ENCODE measurements at regions not wholly inside any gene's neighbourhood (a gene's known extent, or its start where the extent isn't known, plus 50 kb on each side); places are given as distances from the start of the nearest gene placed in this dataset.

DNA sequence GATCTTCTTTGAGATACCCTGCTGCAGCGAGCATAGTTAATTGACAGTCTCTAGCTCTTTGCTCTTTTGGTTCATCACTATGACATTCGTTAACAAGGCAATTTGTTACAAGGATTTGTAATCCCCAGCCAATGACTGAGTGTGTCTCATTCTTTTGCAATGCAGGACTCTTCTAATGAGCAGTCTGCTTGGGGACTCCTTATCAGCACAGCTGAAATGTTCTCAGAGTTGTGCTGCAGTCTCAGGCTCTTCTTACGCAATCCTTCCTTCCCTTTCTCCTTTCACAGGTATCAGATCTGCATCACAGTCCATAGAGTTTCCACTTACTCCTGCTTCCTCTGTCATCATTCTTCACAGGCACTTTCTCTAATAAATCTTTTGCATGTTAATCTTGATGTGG, 161.2 kb upstream of the OGFRL1 start:
- no peak for DNase-seq (ENCODE audit: insufficient read length, low spot score, missing footprints)
- TF ChIP-seq, protein P1, sequence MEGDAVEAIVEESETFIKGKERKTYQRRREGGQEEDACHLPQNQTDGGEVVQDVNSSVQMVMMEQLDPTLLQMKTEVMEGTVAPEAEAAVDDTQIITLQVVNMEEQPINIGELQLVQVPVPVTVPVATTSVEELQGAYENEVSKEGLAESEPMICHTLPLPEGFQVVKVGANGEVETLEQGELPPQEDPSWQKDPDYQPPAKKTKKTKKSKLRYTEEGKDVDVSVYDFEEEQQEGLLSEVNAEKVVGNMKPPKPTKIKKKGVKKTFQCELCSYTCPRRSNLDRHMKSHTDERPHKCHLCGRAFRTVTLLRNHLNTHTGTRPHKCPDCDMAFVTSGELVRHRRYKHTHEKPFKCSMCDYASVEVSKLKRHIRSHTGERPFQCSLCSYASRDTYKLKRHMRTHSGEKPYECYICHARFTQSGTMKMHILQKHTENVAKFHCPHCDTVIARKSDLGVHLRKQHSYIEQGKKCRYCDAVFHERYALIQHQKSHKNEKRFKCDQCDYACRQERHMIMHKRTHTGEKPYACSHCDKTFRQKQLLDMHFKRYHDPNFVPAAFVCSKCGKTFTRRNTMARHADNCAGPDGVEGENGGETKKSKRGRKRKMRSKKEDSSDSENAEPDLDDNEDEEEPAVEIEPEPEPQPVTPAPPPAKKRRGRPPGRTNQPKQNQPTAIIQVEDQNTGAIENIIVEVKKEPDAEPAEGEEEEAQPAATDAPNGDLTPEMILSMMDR (IDR thresholded peaks at IDR 0.05; ENCODE audit: extremely low read depth, low read depth, low read length), result no peak
- H3K4me2 ChIP-seq (ENCODE audit: insufficient read depth, low read length), result no peak overlapping the region
- H3K9me3 ChIP-seq (ENCODE audit: low read depth, low read length), result peaks cover 1% of the 10 kb centered on the region
- no peak overlapping the region for H3K4me3 ChIP-seq (ENCODE audit: insufficient read depth, low read length)
- H2AFZ ChIP-seq (ENCODE audit: low read length), result no peak overlapping the region
- no peaks in the 10 kb centered on the region for H4K20me1 ChIP-seq (ENCODE audit: insufficient read depth, low read length)
- H3K4me1 ChIP-seq (ENCODE audit: insufficient read depth, low read length), result peaks cover 5% of the 10 kb centered on the region
- H3K27ac ChIP-seq (ENCODE audit: low read depth, low read length), result no peak overlapping the region
- no peaks in the 10 kb centered on the region for H3K36me3 ChIP-seq (ENCODE audit: insufficient read depth, low read length)
- no peaks in the 10 kb centered on the region for H3K27me3 ChIP-seq (ENCODE audit: insufficient read depth, low read length)
- H3K79me2 ChIP-seq (ENCODE audit: insufficient read depth, low read length), result no peaks in the 10 kb centered on the region

DNA sequence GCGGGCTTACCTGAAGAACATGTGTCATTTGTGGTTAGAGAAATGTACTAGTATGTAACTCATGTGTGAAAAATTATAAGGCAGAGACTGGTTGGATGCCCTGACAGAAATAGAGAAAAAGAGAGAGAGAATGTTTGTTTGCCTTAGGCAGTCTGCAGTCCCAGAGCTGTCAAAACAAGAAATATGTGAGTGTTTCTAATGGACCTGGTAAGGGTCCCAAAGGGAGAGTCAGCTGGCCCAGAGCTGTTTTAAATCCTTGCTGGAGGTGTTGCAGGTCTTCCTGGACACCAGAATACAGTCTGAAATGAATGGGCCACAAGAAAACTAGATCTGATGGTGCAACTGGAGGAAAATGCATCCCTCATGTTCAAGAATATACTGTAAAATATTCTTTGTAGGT, 158.3 kb upstream of the OGFRL1 start:
- Histone ChIP-seq H4K20me1 (ENCODE audit: insufficient read depth, low read length) (no peaks in the 10 kb centered on the region), H3K4me2 (ENCODE audit: insufficient read depth, low read length) (no peak overlapping the region), H3K36me3 (ENCODE audit: insufficient read depth, low read length) (no peaks in the 10 kb centered on the region), H2AFZ (ENCODE audit: low read length) (no peak overlapping the region), H3K27ac (ENCODE audit: low read depth, low read length) (no peak overlapping the region), H3K27me3 (ENCODE audit: insufficient read depth, low read length) (no peaks in the 10 kb centered on the region), H3K4me3 (ENCODE audit: insufficient read depth, low read length) (no peak overlapping the region), H3K9me3 (ENCODE audit: low read depth, low read length) (peaks cover 1% of the 10 kb centered on the region), H3K4me1 (ENCODE audit: insufficient read depth, low read length) (no peaks in the 10 kb centered on the region), H3K79me2 (ENCODE audit: insufficient read depth, low read length) (no peaks in the 10 kb centered on the region)
- DNase-seq (ENCODE audit: insufficient read length, low spot score, missing footprints), result no peak
- TF ChIP-seq, protein P1 (IDR thresholded peaks at IDR 0.05; ENCODE audit: extremely low read depth, low read depth, low read length), result no peak

DNA sequence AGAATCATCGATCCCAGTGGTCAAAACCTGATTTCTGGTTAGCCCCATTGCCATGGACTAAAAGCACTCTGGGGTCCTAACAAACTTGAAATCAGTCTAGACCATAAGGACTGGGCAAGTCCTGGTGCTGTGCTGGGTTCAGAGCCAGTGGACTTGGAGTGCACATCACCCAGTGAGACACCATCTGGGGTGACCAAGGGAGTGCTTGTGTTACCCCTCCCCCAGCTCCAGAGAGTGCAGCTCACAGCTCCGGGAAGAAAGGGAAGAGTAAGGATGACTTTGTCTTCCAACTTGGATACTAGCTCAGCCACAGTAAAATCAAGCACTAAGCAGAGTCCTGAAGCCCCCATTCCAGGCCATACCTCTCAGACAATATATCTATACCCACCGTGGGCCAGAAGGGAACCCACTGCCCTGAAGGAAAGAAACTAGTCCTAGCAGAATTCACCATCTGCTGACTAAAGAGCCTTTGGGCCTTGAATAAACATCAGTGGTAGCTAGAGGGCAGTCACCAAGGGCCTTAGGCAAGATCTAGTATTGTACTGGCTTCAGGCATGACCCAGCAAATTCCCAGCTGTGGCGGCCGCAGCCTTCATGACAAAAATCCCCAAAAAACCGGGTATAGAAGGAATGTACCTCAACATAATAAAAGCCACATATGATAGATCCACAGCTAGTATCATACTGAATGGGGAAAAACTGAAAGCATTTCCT, 153.5 kb upstream of the OGFRL1 start:
- Histone ChIP-seq H3K9me3 (ENCODE audit: low read depth, low read length) (no peaks in the 10 kb centered on the region), H3K27me3 (ENCODE audit: insufficient read depth, low read length) (no peaks in the 10 kb centered on the region), H3K4me3 (ENCODE audit: insufficient read depth, low read length) (no peak overlapping the region), H3K4me1 (ENCODE audit: insufficient read depth, low read length) (no peaks in the 10 kb centered on the region), H3K27ac (ENCODE audit: low read depth, low read length) (no peak overlapping the region), H2AFZ (ENCODE audit: low read length) (no peak overlapping the region), H3K4me2 (ENCODE audit: insufficient read depth, low read length) (no peak overlapping the region), H3K79me2 (ENCODE audit: insufficient read depth, low read length) (no peaks in the 10 kb centered on the region), H3K36me3 (ENCODE audit: insufficient read depth, low read length) (no peaks in the 10 kb centered on the region), H4K20me1 (ENCODE audit: insufficient read depth, low read length) (no peaks in the 10 kb centered on the region)
- TF ChIP-seq, protein P1 (IDR thresholded peaks at IDR 0.05; ENCODE audit: extremely low read depth, low read depth, low read length), result peak; percentile 5
- DNase-seq (ENCODE audit: insufficient read length, low spot score, missing footprints), result no peak

DNA sequence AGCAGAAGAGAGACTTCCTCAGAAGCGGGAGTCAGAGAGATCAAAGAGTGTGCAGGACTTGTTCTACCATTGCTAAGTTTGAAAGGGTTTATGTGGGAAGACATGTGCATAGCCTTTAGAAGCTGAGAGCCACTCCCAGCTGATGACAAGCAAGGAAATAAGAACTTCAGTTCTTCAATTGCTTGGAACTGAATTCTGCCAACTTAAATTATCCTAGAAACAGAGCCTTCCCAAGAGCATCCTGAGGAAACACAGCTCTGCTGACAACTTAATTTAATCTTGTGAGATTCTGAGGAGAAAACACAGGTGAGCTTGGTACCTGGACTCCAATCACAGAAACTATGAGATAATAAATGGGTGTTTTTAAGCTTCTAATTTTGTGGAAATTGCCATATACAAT, 150.6 kb upstream of the OGFRL1 start:
- Histone ChIP-seq H3K9me3 (ENCODE audit: low read depth, low read length) (no peaks in the 10 kb centered on the region), H2AFZ (ENCODE audit: low read length) (no peak overlapping the region), H3K27ac (ENCODE audit: low read depth, low read length) (no peak overlapping the region), H3K79me2 (ENCODE audit: insufficient read depth, low read length) (no peaks in the 10 kb centered on the region), H3K27me3 (ENCODE audit: insufficient read depth, low read length) (no peaks in the 10 kb centered on the region), H3K4me2 (ENCODE audit: insufficient read depth, low read length) (no peak overlapping the region), H3K4me3 (ENCODE audit: insufficient read depth, low read length) (no peak overlapping the region), H3K4me1 (ENCODE audit: insufficient read depth, low read length) (no peaks in the 10 kb centered on the region), H4K20me1 (ENCODE audit: insufficient read depth, low read length) (no peaks in the 10 kb centered on the region), H3K36me3 (ENCODE audit: insufficient read depth, low read length) (no peaks in the 10 kb centered on the region)
- TF ChIP-seq, protein P1 (IDR thresholded peaks at IDR 0.05; ENCODE audit: extremely low read depth, low read depth, low read length), result no peak
- DNase-seq (ENCODE audit: insufficient read length, low spot score, missing footprints), result no peak
